Gastrocnemius medialis (tissue), 4 donors: ENCODE measurements at regions not wholly inside any gene's neighbourhood (a gene's known extent, or its start where the extent isn't known, plus 50 kb on each side); places are given as distances from the start of the nearest gene placed in this dataset.

Experiments used
- POLR2A ChIP-seq, 2 donors: fragments of 450-650 bp; IDR thresholded peaks; one replicate each; pipeline ENCODE4 v1.6.1; 2017; ENCODE audit warnings: antibody characterized with exemption in 2 of 2, mild to moderate bottlenecking in 2 of 2, moderate library complexity in 2 of 2
- TF ChIP-seq, protein P1 (sequence below), 5 experiments: fragments of 450-650 bp in 3 of 5; fragments of 200-600 bp in 2 of 5; sonication (generic) in 2 of 5; IDR thresholded peaks in 4 of 5; conservative IDR thresholded peaks in 1 of 5; 1 replicate in 4 of 5; 2 replicates in 1 of 5; pipeline ENCODE4 v1.5.1; 2016 to 2019; ENCODE audit warnings: antibody characterized with exemption in 5 of 5, mild to moderate bottlenecking in 3 of 5, moderate library complexity in 3 of 5

DNA sequence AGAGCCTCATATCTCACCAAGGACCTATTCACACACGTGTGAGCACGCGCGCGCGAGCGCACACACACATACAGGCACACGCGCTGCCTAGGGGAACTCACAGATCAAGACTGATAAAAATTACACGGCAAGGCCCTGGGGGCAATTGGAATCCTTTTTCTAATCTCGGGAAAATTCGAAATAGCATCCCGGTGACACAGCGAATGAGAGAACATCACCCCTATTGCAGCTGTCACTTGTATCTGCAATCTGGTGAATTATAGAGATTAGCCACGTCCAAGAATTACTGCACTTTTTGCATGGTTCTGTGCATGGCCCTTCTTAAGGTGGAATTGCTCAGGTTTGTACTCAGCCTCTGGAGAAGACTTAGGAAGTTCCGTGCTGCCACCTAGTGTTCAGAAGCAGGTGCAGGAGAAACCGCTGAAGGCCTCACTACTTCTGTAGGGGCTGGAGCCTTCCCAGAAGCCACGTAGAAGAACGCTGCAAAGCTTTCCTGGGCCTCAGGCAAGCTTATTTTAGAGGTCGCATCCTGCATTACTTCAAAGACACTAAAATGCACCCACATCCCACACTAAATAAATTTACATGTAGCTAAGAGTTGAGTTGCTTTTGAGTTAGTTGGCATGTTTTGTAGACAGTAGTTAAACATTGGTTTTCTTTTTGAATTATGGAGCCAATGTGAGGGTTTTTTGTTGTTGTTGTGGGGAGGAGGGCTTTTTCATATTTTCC, 229.2 kb upstream of the CAMK1G start:
- TF ChIP-seq, protein P1, sequence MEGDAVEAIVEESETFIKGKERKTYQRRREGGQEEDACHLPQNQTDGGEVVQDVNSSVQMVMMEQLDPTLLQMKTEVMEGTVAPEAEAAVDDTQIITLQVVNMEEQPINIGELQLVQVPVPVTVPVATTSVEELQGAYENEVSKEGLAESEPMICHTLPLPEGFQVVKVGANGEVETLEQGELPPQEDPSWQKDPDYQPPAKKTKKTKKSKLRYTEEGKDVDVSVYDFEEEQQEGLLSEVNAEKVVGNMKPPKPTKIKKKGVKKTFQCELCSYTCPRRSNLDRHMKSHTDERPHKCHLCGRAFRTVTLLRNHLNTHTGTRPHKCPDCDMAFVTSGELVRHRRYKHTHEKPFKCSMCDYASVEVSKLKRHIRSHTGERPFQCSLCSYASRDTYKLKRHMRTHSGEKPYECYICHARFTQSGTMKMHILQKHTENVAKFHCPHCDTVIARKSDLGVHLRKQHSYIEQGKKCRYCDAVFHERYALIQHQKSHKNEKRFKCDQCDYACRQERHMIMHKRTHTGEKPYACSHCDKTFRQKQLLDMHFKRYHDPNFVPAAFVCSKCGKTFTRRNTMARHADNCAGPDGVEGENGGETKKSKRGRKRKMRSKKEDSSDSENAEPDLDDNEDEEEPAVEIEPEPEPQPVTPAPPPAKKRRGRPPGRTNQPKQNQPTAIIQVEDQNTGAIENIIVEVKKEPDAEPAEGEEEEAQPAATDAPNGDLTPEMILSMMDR (IDR thresholded peaks at IDR 0.05 in 4 of 5, conservative IDR thresholded peaks at IDR 0.05 in 1 of 5) = peak in 3 of 5 experiments; percentile 27 to 62 (median 51)
- no peak for TF ChIP-seq POLR2A (IDR thresholded peaks at IDR 0.05)
